ENCODE measurements at regions not wholly inside any gene's neighbourhood (a gene's known extent, or its start where the extent isn't known, plus 50 kb on each side); places are given as distances from the start of the nearest gene placed in this dataset.
A peak's percentile ranks its signal among the peaks of the same experiment; 100 is the strongest.
"Not testable (repeated sequence)": the region's sequence is repeated elsewhere in the genome, so short reads cannot be mapped to it uniquely, and the experiment has no call there.

GRCh38 chr3:20326541-20326940 is 140.5 kb upstream of the SGO1 start:
- peak; percentile 10 for DNase-seq (ENCODE audit: low read depth)

GRCh38 chr3:20325563-20325962 is 139.6 kb upstream of the SGO1 start:
- DNase-seq (ENCODE audit: low read depth), result no peak

DNA sequence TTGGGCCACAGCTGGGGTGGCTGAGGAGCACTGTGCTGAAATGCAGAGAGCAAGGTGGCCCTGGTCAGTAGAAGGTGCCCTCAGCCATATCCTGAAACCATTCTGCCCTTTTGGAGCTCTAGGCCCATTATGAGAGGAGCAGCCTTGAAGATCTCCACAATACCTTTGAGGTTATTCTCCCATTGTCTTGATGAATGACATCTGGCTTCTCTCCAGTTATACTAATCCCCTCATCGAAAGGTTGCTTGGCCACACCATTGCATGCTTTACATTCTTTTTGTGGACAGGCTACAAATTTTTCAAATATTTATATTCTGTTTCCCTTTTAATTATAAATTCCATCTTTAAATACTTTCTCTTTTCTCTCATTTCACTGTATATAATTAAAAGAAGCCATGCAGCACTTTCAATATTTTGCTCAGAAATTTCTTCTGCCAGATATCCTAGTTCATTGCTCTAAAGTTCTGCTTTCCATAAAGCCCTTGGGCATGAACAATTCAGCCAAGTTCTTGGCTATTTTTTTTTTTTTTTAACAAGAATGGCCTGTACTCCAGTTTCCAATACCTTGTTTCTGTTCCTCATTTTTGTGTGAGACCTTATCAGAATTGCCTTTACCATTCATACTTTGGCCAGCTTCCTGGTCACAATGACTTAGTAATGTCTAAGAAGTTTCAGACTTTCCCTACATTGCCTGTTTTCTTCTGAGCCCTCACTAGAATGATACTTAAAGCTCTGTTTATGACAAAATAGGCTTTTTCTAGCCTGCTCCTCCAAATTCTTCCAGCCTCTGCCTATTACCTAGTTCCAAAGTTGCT is 138.9 kb upstream of the SGO1 start:
- no peak for DNase-seq (ENCODE audit: low read depth)

GRCh38 chr3:20323307-20323927 is 137.4 kb upstream of the SGO1 start:
- peak; percentile 2 for DNase-seq (ENCODE audit: low read depth)

DNA sequence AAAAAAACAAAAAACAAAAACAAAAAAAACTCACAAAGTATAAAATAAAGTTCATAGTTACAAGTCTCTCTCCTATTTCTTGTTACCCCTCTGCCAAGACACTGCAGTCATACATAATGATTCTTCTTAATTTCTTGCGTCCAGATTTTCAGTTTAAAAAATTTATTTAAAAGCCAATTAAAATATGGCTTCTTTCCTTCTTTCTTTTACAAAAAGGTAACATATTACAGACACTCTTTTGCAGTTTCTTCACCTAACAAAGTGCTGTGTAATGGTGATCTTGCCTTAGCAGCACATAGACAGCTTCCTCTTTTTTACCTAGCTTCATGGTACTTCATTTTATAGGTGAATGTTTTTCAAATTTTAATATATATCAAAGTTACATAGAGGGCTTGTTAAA is 136.1 kb upstream of the SGO1 start:
- DNase-seq (ENCODE audit: low read depth), result no peak

DNA sequence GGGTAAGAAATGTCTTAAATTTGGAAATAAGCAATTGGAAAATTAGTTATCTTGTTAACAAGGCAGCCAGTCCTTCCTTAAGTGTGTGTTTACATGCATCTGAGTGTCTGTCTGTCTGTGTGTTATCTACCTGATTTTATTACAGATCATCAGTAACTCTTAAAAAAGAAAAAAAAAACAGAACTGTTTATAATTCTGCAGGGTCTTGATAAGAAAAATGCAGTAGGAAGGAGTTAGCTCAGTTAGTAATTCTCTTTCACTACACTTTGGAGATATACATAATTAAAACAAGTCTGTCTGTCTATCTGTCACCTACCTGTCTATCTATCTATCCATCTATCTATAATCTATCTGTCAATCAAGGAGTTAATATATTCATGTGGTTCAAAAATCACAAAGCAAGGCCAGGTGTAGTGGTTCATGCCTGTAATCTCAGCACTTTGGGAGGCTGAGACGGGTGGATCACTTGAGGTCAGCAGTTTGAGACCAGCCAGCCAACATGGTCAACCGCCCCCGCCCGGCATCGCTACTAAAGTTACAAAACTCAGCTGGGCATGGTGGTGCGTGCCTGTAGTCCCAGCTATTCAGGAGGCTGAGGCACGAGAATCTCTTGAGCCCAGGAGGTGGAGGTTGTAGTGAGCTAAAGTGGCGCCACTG is 135.5 kb upstream of the SGO1 start:
- no peak for DNase-seq (ENCODE audit: low read depth)

DNA sequence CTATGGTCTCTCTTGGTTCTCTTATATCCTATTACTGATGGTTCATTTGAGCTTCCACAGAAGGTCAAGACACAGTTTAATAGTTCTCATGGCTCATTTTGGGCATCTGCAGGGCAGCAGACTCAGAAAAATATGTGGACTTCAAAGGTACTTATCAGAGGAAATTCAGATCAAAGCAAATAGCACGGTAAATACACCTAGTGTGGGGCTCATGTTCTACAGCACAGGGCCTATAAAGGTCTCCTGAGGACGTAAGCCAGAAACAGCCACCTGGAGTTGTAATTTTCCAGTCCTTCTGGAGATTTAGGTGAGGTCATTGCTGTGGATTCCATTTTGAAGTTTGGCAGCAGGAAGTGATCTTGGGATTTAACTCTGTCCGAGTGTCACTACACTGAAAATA is 134.5 kb upstream of the SGO1 start:
- DNase-seq (ENCODE audit: low read depth), result no peak

GRCh38 chr3:20319551-20319950 is 133.5 kb upstream of the SGO1 start:
- DNase-seq (ENCODE audit: low read depth), result no peak

GRCh38 chr3:20317616-20318015 is 131.6 kb upstream of the SGO1 start:
- DNase-seq (ENCODE audit: low read depth), result no peak

DNA sequence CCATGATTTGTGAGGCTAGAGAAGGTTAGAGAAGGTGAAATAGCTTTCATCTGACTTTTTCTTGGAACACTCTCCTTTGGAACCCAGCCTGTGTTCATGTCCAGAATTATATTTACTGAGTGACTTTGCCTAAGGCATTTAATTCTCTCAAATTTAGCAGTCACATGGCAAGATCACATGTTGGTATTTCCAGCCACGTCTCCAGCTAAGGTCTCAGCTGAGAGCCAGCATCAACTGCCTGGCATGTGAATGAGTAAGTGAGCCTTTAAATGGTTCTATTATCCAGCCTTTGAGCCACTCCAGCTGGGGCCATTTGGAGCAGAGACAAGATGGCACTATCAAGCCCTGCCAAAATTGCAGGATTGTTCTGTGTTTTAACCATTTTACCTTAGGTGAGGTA is 130.2 kb upstream of the SGO1 start:
- DNase-seq (ENCODE audit: low read depth), result no peak

- no peak for DNase-seq (ENCODE audit: low read depth)
Observed at GRCh38 chr3:20310629-20311028, 124.6 kb upstream of the SGO1 start.

GRCh38 chr3:20307383-20307782 is 121.4 kb upstream of the SGO1 start:
- no peak for DNase-seq (ENCODE audit: low read depth)

GRCh38 chr3:20305647-20306046 is 119.6 kb upstream of the SGO1 start:
- DNase-seq (ENCODE audit: low read depth), result no peak

GRCh38 chr3:20302766-20303165 is 116.8 kb upstream of the SGO1 start:
- no peak for DNase-seq (ENCODE audit: low read depth)

DNA sequence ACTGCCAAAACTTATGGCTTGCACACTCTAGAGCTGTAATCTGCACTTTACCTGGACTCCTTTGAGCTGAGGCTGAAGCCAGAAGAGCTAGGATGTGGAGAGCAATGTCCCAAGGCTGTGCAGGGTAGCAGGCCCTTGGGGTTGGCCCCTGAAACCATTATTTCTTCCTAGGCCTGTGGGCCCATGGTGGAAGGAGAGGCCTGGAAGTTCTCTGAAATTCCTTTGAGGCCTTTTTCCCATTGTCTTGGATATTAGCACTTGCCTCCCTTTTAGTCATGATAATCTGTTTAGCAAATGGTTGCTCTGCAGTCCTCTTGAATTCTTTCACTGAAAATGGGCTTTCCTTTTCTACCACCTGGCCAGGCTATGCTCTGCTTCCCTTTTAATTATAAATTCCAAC is 102.0 kb upstream of the SGO1 start:
- DNase-seq (ENCODE audit: low read depth), result no peak

GRCh38 chr3:20280257-20280656 is 94.3 kb upstream of the SGO1 start:
- DNase-seq (ENCODE audit: low read depth), result no peak

- not testable (repeated sequence) for DNase-seq (ENCODE audit: low read depth)
Observed at GRCh38 chr3:20265977-20266376, 80.0 kb upstream of the SGO1 start.

GRCh38 chr3:20264900-20265567 is 79.0 kb upstream of the SGO1 start:
- DNase-seq (ENCODE audit: low read depth), result no peak

DNA sequence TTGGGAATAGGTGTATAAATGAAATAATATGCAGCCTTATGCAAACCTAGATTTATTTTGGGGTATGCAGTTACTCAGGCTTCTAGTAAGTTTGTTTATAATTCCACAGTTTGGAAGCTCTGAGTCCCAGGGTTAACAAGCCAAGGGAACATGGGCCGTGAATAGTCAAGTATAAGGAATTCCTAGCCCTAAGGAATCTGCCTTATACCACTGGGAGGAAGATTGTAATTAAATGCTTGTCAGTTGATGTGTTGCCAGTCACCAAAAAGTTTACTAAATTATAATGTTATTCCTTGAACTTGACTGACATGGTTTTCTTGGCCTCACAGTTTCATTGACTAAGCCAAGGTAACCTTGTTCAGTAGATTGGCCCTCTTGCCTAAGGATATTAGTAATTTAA is 72.4 kb upstream of the SGO1 start:
- no peak for DNase-seq (ENCODE audit: low read depth)

- DNase-seq (ENCODE audit: low read depth), result no peak
Observed at GRCh38 chr3:20256144-20256543, 70.1 kb upstream of the SGO1 start.

GRCh38 chr3:20254268-20255117 is 68.5 kb upstream of the SGO1 start:
- no peak for DNase-seq (ENCODE audit: low read depth)

DNA sequence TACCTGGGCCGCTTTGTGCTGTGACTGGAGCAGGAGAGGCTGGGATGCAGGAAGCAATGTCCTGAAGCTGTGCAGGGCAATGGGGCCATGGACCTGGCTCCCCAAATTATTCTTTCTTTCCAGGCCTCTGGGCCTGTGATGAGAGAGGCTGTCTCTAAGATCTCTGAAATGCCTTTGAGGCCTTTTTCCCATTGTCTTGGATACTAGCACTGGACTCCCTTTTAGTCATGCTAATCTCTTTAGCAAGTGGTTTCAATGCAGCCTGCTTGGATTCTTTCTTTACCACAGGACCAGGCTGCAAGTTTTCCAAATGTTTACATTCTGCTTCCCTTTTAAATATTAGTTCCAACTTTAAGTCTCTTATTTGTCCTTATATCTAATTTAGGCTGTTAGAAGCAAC is 64.8 kb upstream of the SGO1 start:
- DNase-seq (ENCODE audit: low read depth), result no peak
